NB4 (cell line): ENCODE measurements at regions not wholly inside any gene's neighbourhood (a gene's known extent, or its start where the extent isn't known, plus 50 kb on each side); places are given as distances from the start of the nearest gene placed in this dataset.

ENCODE experiments used
- MYC ChIP-seq: IDR thresholded peaks from 2 replicates; pipeline ENCODE4 v1.6.1; 2011; ENCODE audit warnings: low read depth, low read length
- POLR2A ChIP-seq: IDR thresholded peaks from 2 replicates; pipeline ENCODE4 v1.6.1; 2011; ENCODE audit warnings: mild to moderate bottlenecking; ENCODE audit not compliant: insufficient read length; ENCODE audit errors: extremely low read depth
- TF ChIP-seq, protein P1 (sequence below): IDR thresholded peaks from one replicate; pipeline ENCODE4 v1.5.1; 2012; ENCODE audit warnings: low read depth, low read length
- TF ChIP-seq, protein P2 (sequence below): IDR thresholded peaks from 2 replicates; pipeline ENCODE4 v1.6.1; 2011; ENCODE audit warnings: low read depth, low read length

DNA sequence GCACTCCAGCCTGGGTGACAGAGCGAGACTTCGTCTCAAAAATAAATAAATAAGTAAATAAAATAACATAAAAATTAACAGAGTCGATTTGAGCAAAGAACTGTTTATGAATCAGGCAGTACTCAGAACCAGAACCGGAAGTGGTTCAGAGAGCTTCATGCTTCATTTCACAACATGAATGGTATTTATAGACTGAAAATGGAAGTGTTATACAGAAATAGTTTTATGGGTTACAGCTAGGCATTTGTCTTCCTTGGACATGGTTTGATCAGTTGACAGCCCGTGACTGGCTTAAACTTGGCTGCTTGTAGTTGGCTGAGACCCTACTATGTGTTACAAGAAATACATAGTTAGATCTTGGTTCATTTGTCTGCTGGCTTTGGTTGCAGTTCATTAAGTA is 216.0 kb upstream of the MCTP2 start:
- TF ChIP-seq, protein P1, sequence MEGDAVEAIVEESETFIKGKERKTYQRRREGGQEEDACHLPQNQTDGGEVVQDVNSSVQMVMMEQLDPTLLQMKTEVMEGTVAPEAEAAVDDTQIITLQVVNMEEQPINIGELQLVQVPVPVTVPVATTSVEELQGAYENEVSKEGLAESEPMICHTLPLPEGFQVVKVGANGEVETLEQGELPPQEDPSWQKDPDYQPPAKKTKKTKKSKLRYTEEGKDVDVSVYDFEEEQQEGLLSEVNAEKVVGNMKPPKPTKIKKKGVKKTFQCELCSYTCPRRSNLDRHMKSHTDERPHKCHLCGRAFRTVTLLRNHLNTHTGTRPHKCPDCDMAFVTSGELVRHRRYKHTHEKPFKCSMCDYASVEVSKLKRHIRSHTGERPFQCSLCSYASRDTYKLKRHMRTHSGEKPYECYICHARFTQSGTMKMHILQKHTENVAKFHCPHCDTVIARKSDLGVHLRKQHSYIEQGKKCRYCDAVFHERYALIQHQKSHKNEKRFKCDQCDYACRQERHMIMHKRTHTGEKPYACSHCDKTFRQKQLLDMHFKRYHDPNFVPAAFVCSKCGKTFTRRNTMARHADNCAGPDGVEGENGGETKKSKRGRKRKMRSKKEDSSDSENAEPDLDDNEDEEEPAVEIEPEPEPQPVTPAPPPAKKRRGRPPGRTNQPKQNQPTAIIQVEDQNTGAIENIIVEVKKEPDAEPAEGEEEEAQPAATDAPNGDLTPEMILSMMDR: no peak
- TF ChIP-seq, protein P2, sequence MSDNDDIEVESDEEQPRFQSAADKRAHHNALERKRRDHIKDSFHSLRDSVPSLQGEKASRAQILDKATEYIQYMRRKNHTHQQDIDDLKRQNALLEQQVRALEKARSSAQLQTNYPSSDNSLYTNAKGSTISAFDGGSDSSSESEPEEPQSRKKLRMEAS: no peak
- no peak for TF ChIP-seq POLR2A
- TF ChIP-seq MYC: no peak
